ENCODE measurements at regions not wholly inside any gene's neighbourhood (a gene's known extent, or its start where the extent isn't known, plus 50 kb on each side); places are given as distances from the start of the nearest gene placed in this dataset.
A peak's percentile ranks its signal among the peaks of the same experiment; 100 is the strongest.

- WGBS, 2 donors = 39 to 50% methylated on average over 1 of the region's 1 CpG
- Histone ChIP-seq H3K27me3 (no peaks in the 10 kb centered on the region), H3K36me3 (no peaks in the 10 kb centered on the region), H3K4me1 (no peaks in the 10 kb centered on the region), H3K27ac (no peak overlapping the region), H3K4me3 (no peak overlapping the region), H3K9me3 (no peaks in the 10 kb centered on the region)
- no peak for ATAC-seq (ENCODE audit: low FRiP score in 2 of 2)
- TF ChIP-seq POLR2A (IDR thresholded peaks at IDR 0.05) (no peak), EP300 (IDR thresholded peaks at IDR 0.05) (no peak), POLR2AphosphoS5 (IDR thresholded peaks at IDR 0.05) (no peak), CTCF (IDR thresholded peaks at IDR 0.05) (no peak)
- DNase-seq = no peak
Measured at GRCh38 chr7:9785211-9785610, 1188.5 kb upstream of the PHF14 start.

- 72 to 84% methylated on average over 1 of the region's 1 CpG for WGBS, 2 donors
Measured at GRCh38 chr7:9796241-9796640, 1177.4 kb upstream of the PHF14 start.

GRCh38 chr7:9822458-9823290 lies 1151.0 kb upstream of the PHF14 start:
- Histone ChIP-seq H3K4me1 (no peaks in the 10 kb centered on the region), H3K4me3 (no peak overlapping the region), H3K36me3 (no peaks in the 10 kb centered on the region), H3K27ac (no peak overlapping the region), H3K9me3 (peaks cover 3 to 12% (median 4%) of the 10 kb centered on the region in 4 donors), H3K27me3 (no peaks in the 10 kb centered on the region)
- TF ChIP-seq EP300 (IDR thresholded peaks at IDR 0.05) (no peak), POLR2A (IDR thresholded peaks at IDR 0.05) (no peak), CTCF (IDR thresholded peaks at IDR 0.05) (no peak), POLR2AphosphoS5 (IDR thresholded peaks at IDR 0.05) (no peak)
- DNase-seq (peak in 1 of 2 donors; percentile 49), ATAC-seq (ENCODE audit: low FRiP score in 2 of 2) (peak; percentile 8 to 43)
- 86 to 90% methylated on average over 9 to 20 of the region's 20 CpGs for WGBS, 2 donors

More at GRCh38 chr7:9796241-9796640, 1177.4 kb upstream of the PHF14 start:
- Histone ChIP-seq H3K36me3 (no peaks in the 10 kb centered on the region), H3K4me3 (no peak overlapping the region), H3K4me1 (no peaks in the 10 kb centered on the region), H3K27ac (no peak overlapping the region), H3K27me3 (no peaks in the 10 kb centered on the region), H3K9me3 (no peaks in the 10 kb centered on the region)
- TF ChIP-seq CTCF (IDR thresholded peaks at IDR 0.05) = no peak
- ATAC-seq (ENCODE audit: low FRiP score in 2 of 2) = no peak
- DNase-seq = no peak

DNA sequence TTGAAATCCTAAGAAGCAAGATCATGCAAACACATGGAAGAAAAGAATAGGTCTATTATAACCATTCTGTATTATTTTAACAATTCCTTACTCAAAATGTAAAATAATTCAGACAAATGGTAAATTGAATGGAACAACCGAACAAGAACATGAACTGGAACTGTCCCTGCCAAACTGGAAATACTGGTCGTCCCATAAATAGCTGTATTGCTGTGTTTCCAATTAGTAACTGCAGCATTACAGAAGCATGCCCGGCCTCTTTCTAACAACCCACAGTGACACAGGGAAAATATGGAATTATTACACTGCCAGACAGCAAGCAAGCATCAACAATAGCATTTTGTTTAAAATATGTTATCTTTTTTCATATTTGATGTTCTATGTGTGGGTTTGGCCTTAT lies 1138.5 kb upstream of the PHF14 start:
- WGBS, 2 donors = 64 to 71% methylated on average over 3 of the region's 3 CpGs
- no peak for ATAC-seq (ENCODE audit: low FRiP score in 2 of 2)
- no peak overlapping the region for H3K4me3 ChIP-seq
- no peaks in the 10 kb centered on the region for H3K9me3 ChIP-seq
- no peak overlapping the region for H3K27ac ChIP-seq
- no peaks in the 10 kb centered on the region for H3K27me3 ChIP-seq
- H3K36me3 ChIP-seq = no peaks in the 10 kb centered on the region
- no peak for TF ChIP-seq CTCF (IDR thresholded peaks at IDR 0.05)
- TF ChIP-seq POLR2AphosphoS5 (IDR thresholded peaks at IDR 0.05) = no peak
- no peak for TF ChIP-seq POLR2A (IDR thresholded peaks at IDR 0.05)
- no peak for TF ChIP-seq EP300 (IDR thresholded peaks at IDR 0.05)
- H3K4me1 ChIP-seq = no peaks in the 10 kb centered on the region
- no peak for DNase-seq

GRCh38 chr7:9836671-9837070 lies 1137.0 kb upstream of the PHF14 start:
- TF ChIP-seq POLR2A (IDR thresholded peaks at IDR 0.05) (no peak), CTCF (IDR thresholded peaks at IDR 0.05) (no peak)
- Histone ChIP-seq H3K4me1 (no peaks in the 10 kb centered on the region), H3K9me3 (no peaks in the 10 kb centered on the region), H3K4me3 (no peak overlapping the region), H3K27ac (no peak overlapping the region), H3K27me3 (no peaks in the 10 kb centered on the region), H3K36me3 (no peaks in the 10 kb centered on the region)
- ATAC-seq (ENCODE audit: low FRiP score in 2 of 2) (no peak), DNase-seq (no peak)
- 74 to 84% methylated on average over 1 of the region's 1 CpG for WGBS, 2 donors

Data from upper lobe of left lung (tissue), 6 donors.